ENCODE measurements at regions not wholly inside any gene's neighbourhood (a gene's known extent, or its start where the extent isn't known, plus 50 kb on each side); places are given as distances from the start of the nearest gene placed in this dataset.

DNA sequence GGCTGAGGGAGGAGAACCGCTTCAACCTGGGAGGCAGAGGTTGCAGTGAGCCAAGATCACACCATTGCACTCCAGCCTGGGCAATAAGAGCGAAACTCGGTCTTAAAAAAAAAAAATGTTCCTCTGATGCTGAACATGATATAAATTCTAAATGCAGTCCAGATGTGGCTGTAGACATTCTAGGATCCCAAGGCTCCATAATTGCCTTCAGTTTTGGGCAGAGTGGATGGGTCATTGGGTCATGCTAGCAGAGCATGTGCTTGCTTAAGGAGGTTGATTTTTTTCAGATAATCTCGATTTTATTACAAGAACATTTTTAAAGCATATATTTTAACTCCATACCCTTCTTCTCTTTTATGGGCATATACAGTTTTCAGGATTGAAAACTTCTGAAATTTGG, 112.0 kb downstream of the UTRN start:
- DNase-seq: no peak
- Histone ChIP-seq H3K4me1 (ENCODE audit: insufficient read depth, low read length) (peaks cover 5% of the 10 kb centered on the region), H3K27me3 (ENCODE audit: insufficient read depth, low read length, poor library complexity, severe bottlenecking) (no peaks in the 10 kb centered on the region), H3K27ac (ENCODE audit: low read depth, low read length) (no peak overlapping the region), H3K4me3 (ENCODE audit: low read length) (no peak overlapping the region), H3K9me3 (ENCODE audit: low read length) (no peaks in the 10 kb centered on the region), H3K36me3 (ENCODE audit: insufficient read depth, low read length) (peaks cover 9% of the 10 kb centered on the region)
- POLR2A ChIA-PET: no interaction called here
- H3K9me3 Mint-ChIP-seq: peaks cover 0 to 9% (median 7%) of the 10 kb centered on the region in 5 donors
- peaks cover 59 to 89% (median 85%) of the 10 kb centered on the region in 3 donors for H3K4me1 Mint-ChIP-seq
- no peak overlapping the region for H3K4me3 Mint-ChIP-seq
- CTCF ChIA-PET: no interaction called here
- H3K27me3 Mint-ChIP-seq: no peaks in the 10 kb centered on the region
- peaks cover 21 to 35% (median 34%) of the 10 kb centered on the region in 3 donors for H3K36me3 Mint-ChIP-seq
- no peak overlapping the region for H3K27ac Mint-ChIP-seq

DNA sequence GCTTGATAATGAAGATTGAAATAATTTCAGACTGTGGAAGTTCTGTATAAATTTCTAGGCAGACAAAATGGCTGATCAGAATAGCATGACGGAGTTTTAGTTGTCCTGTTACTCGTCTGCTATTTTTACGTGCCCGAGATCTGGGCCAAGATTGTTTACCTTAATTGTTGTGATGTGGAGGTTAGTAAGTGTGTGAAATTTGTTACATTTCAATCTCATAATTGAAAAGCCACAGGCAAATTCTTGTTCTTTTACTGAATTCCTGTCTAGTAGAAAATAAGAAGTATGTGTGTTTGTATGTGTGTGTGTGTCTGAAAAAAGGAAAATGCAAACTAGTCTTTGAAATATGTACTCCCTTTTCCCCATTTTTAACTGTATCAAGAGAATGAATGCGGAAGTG, 115.2 kb downstream of the UTRN start:
- no peak overlapping the region for H3K27ac ChIP-seq (ENCODE audit: low read depth, low read length)
- no peaks in the 10 kb centered on the region for H3K27me3 ChIP-seq (ENCODE audit: insufficient read depth, low read length, poor library complexity, severe bottlenecking)
- CTCF ChIA-PET: no interaction called here
- Mint-ChIP-seq H3K27ac (peak overlapping the region in 5 of 8 donors; percentile 13 to 66 (median 41)), H3K36me3 (peaks cover 18 to 58% (median 26%) of the 10 kb centered on the region in 3 donors), H3K4me1 (peaks cover 60 to 90% (median 83%) of the 10 kb centered on the region in 3 donors), H3K27me3 (no peaks in the 10 kb centered on the region), H3K4me3 (no peak overlapping the region), H3K9me3 (peaks cover 0 to 9% (median 7%) of the 10 kb centered on the region in 5 donors)
- H3K4me3 ChIP-seq (ENCODE audit: low read length): no peak overlapping the region
- DNase-seq: no peak
- H3K36me3 ChIP-seq (ENCODE audit: insufficient read depth, low read length): peaks cover 15% of the 10 kb centered on the region
- no peaks in the 10 kb centered on the region for H3K4me1 ChIP-seq (ENCODE audit: insufficient read depth, low read length)
- H3K9me3 ChIP-seq (ENCODE audit: low read length): no peaks in the 10 kb centered on the region
- POLR2A ChIA-PET: no interaction called here

DNA sequence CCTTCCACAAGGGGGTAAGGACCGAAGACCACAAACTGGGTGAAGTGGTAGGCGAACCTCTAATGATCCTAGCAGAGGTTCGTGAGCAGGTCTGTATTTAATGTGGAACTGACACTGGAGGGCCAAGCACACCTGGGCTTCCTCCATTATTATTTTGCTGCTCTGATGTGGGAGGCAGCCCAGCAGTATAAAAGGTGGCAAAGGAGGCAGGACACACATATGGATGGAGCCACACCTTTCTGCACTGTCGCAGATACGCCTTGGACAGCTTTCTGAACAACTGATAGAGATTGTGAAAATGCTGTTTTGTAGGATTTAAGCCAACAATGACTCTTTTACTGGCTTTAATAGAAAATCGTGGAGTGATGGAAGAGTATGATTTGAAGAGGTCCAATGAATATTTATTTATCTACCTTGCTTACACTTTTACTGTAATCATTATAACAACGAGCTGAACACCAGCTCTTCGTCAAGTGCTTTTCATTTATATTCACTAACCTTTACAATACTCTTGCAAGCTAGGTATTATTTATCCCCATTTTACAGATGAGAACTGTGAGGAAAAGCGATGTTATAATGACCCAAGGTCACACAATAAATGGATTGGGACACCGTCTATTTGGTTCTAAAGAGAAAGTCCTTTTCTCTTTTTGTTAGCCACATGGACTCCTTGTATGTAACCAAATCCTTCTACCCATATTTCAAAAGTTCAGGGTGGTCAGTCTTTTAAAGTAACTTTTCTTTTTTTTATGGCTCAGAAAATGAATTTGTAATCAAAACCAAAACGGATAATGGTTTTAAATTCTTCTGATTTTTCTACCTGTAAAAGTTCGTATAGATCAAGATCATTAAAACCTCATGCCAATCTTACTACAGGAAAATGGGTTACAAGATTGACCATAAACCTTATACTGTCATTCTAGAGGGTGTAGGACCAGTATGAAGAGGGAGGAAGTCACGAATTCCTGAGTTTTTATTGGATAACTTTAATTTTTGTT, 116.9 kb downstream of the UTRN start:
- H3K36me3 Mint-ChIP-seq: peaks cover 16 to 59% (median 19%) of the 10 kb centered on the region in 3 donors
- Histone ChIP-seq H3K4me3 (ENCODE audit: low read length) (no peak overlapping the region), H3K9me3 (ENCODE audit: low read length) (no peaks in the 10 kb centered on the region), H3K27ac (ENCODE audit: low read depth, low read length) (no peak overlapping the region), H3K27me3 (ENCODE audit: insufficient read depth, low read length, poor library complexity, severe bottlenecking) (no peaks in the 10 kb centered on the region), H3K4me1 (ENCODE audit: insufficient read depth, low read length) (peaks cover 4% of the 10 kb centered on the region), H3K36me3 (ENCODE audit: insufficient read depth, low read length) (peaks cover 15% of the 10 kb centered on the region)
- DNase-seq: no peak
- H3K4me3 Mint-ChIP-seq: no peak overlapping the region
- H3K27ac Mint-ChIP-seq: peak overlapping the region in 3 of 8 donors; percentile 37 to 87 (median 45)
- H3K4me1 Mint-ChIP-seq: peaks cover 60 to 90% (median 85%) of the 10 kb centered on the region in 3 donors
- no peaks in the 10 kb centered on the region for H3K27me3 Mint-ChIP-seq
- POLR2A ChIA-PET: no interaction called here
- CTCF ChIA-PET: no interaction called here
- H3K9me3 Mint-ChIP-seq: peaks cover 0 to 9% (median 5%) of the 10 kb centered on the region in 5 donors

DNA sequence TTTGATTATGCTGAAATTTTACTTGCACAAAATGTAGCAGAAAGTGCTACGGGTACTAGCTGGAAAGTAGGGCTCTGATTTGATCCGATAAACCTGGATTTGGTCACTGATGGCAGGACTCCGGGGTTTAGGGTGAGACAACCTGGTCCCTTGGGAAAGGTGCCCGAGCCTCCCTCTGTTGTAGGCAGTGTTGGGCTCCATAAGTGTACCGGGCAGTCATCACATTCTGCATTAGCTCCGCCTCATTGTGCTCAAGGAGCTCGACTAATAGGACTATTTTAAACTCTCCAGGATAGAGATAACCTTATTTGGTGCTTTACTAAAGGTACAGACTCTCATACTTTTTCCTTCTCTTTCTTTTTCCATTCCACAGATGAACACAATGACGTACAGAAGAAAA, 117.6 kb downstream of the UTRN start:
- Mint-ChIP-seq H3K27ac (peak overlapping the region in 2 of 8 donors; percentile 5 to 8), H3K9me3 (peaks cover 0 to 5% (median 5%) of the 10 kb centered on the region in 5 donors), H3K4me3 (no peak overlapping the region), H3K36me3 (peaks cover 11 to 53% (median 17%) of the 10 kb centered on the region in 3 donors), H3K4me1 (peaks cover 65 to 92% (median 87%) of the 10 kb centered on the region in 3 donors), H3K27me3 (no peaks in the 10 kb centered on the region)
- no peak overlapping the region for H3K27ac ChIP-seq (ENCODE audit: low read depth, low read length)
- POLR2A ChIA-PET: no interaction called here
- no peaks in the 10 kb centered on the region for H3K27me3 ChIP-seq (ENCODE audit: insufficient read depth, low read length, poor library complexity, severe bottlenecking)
- DNase-seq: no peak
- H3K4me3 ChIP-seq (ENCODE audit: low read length): no peak overlapping the region
- CTCF ChIA-PET: no interaction called here
- H3K36me3 ChIP-seq (ENCODE audit: insufficient read depth, low read length): peaks cover 11% of the 10 kb centered on the region
- no peaks in the 10 kb centered on the region for H3K9me3 ChIP-seq (ENCODE audit: low read length)
- peaks cover 11% of the 10 kb centered on the region for H3K4me1 ChIP-seq (ENCODE audit: insufficient read depth, low read length)

DNA sequence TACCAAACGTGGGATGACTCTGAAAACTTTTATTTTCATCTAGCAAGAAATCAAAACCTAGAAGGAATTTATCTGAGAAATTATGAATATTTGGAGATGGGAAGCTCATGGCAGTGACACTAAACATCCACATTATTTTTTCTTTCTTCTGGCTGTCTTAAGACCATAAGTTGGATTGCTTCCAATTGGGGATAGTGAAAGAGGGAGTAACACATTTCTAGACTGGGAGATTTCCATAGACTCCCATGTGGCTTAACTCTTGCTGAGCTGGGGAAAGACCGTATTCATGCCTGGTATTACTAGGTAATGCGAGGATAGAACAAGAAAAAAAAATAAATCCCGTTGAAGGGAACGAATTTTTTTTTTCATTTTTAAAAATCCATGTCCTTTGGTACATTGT, 120.0 kb downstream of the UTRN start:
- no peaks in the 10 kb centered on the region for H3K27me3 ChIP-seq (ENCODE audit: insufficient read depth, low read length, poor library complexity, severe bottlenecking)
- CTCF ChIA-PET: no interaction called here
- Mint-ChIP-seq H3K36me3 (peaks cover 3 to 47% (median 10%) of the 10 kb centered on the region in 3 donors), H3K4me1 (peaks cover 71 to 95% (median 88%) of the 10 kb centered on the region in 3 donors), H3K27ac (peak overlapping the region in 3 of 8 donors; percentile 12 to 36 (median 35)), H3K27me3 (no peaks in the 10 kb centered on the region), H3K4me3 (no peak overlapping the region), H3K9me3 (no peaks in the 10 kb centered on the region)
- POLR2A ChIA-PET: interaction anchor here (0.6 kb wide), 1 partner anchor 276 kb away, joined by 3 read pairs; no protein-coding TSS in a partner anchor
- DNase-seq: no peak
- peaks cover 6% of the 10 kb centered on the region for H3K36me3 ChIP-seq (ENCODE audit: insufficient read depth, low read length)
- H3K9me3 ChIP-seq (ENCODE audit: low read length): no peaks in the 10 kb centered on the region
- H3K4me3 ChIP-seq (ENCODE audit: low read length): no peak overlapping the region
- H3K4me1 ChIP-seq (ENCODE audit: insufficient read depth, low read length): peaks cover 21% of the 10 kb centered on the region
- no peak overlapping the region for H3K27ac ChIP-seq (ENCODE audit: low read depth, low read length)

DNA sequence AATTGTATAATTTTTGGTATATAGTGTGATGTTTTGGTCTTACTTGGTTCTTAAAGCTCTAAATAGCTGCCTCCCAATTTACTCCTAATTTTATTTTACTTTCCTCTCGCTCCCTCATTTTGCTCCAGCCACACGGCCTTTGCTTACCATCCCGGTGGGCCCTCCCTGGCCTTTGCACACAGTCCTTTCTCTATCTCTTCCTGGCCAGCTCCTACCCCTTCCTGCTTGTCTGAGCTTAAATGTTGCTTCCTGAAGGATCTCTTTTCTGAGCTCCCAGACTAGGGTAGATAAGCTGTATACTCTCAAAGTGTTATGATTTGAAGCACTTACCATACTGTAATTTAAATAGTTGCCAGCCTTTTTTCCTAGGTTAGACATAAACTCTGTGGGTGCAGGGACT, 121.7 kb downstream of the UTRN start:
- Histone ChIP-seq H3K36me3 (ENCODE audit: insufficient read depth, low read length) (peaks cover 6% of the 10 kb centered on the region), H3K27me3 (ENCODE audit: insufficient read depth, low read length, poor library complexity, severe bottlenecking) (no peaks in the 10 kb centered on the region), H3K27ac (ENCODE audit: low read depth, low read length) (no peak overlapping the region), H3K9me3 (ENCODE audit: low read length) (no peaks in the 10 kb centered on the region), H3K4me3 (ENCODE audit: low read length) (no peak overlapping the region), H3K4me1 (ENCODE audit: insufficient read depth, low read length) (peaks cover 30% of the 10 kb centered on the region)
- no peak for DNase-seq
- CTCF ChIA-PET: no interaction called here
- H3K27me3 Mint-ChIP-seq: no peaks in the 10 kb centered on the region
- H3K36me3 Mint-ChIP-seq: peaks cover 1 to 50% (median 12%) of the 10 kb centered on the region in 3 donors
- peak overlapping the region in 1 of 7 donors; percentile 29 for H3K4me3 Mint-ChIP-seq
- POLR2A ChIA-PET: no interaction called here
- no peaks in the 10 kb centered on the region for H3K9me3 Mint-ChIP-seq
- H3K27ac Mint-ChIP-seq: peak overlapping the region in 6 of 8 donors; percentile 17 to 80 (median 60)
- H3K4me1 Mint-ChIP-seq: peaks cover 73 to 99% (median 92%) of the 10 kb centered on the region in 3 donors

DNA sequence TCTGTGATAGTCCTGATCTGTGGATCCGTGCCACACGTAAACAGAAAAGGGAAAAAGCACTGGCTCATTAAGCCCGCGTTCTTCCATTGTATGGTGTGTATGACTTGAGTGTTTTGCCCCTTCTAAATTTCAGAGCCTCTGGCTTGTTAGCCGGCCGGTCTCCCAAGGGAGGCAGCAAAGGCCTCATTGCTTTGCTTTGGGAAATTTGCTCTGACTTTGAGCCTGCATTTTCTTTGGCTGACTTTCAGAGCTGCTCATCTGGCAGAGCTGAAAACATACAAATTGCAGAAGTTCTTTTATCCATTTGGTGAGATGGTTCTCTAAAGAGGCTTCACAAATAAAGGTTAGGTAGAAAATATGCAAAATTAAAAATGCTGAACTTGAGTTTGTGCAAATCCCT, 123.0 kb downstream of the UTRN start:
- peak overlapping the region in 4 of 8 donors; percentile 6 to 55 (median 30) for H3K27ac Mint-ChIP-seq
- peaks cover 74 to 97% (median 97%) of the 10 kb centered on the region in 3 donors for H3K4me1 Mint-ChIP-seq
- POLR2A ChIA-PET: no interaction called here
- no peak overlapping the region for H3K4me3 Mint-ChIP-seq
- Histone ChIP-seq H3K27ac (ENCODE audit: low read depth, low read length) (no peak overlapping the region), H3K27me3 (ENCODE audit: insufficient read depth, low read length, poor library complexity, severe bottlenecking) (no peaks in the 10 kb centered on the region), H3K4me1 (ENCODE audit: insufficient read depth, low read length) (peaks cover 31% of the 10 kb centered on the region), H3K36me3 (ENCODE audit: insufficient read depth, low read length) (peaks cover 4% of the 10 kb centered on the region), H3K4me3 (ENCODE audit: low read length) (no peak overlapping the region), H3K9me3 (ENCODE audit: low read length) (no peaks in the 10 kb centered on the region)
- DNase-seq: no peak
- peaks cover 0 to 40% (median 11%) of the 10 kb centered on the region in 3 donors for H3K36me3 Mint-ChIP-seq
- no peaks in the 10 kb centered on the region for H3K9me3 Mint-ChIP-seq
- no peaks in the 10 kb centered on the region for H3K27me3 Mint-ChIP-seq
- CTCF ChIA-PET: no interaction called here

DNA sequence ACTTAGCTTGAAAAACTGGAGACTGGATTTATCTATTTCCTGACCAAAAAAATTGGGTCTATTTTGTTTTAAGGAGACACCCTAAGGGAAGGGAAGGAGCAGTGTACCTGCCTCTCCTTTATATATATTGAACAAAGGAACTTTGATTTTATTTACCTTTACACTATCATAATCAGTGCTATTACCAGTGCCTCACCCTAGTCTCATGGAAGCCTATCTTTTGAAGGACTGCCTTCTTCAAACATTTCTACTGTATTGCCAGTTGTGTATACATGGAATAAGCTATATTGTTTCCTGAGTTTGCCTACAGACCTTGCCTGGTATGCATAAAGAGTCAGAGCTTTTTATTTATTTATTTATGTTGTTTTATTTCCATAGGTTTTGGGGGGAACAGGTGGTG, 124.9 kb downstream of the UTRN start:
- no peaks in the 10 kb centered on the region for H3K9me3 ChIP-seq (ENCODE audit: low read length)
- Mint-ChIP-seq H3K9me3 (no peaks in the 10 kb centered on the region), H3K27ac (peak overlapping the region in 2 of 8 donors; percentile 5 to 77), H3K4me3 (peak overlapping the region in 1 of 7 donors; percentile 35), H3K27me3 (no peaks in the 10 kb centered on the region), H3K4me1 (peaks cover 65 to 97% (median 89%) of the 10 kb centered on the region in 3 donors), H3K36me3 (peaks cover 0 to 24% (median 9%) of the 10 kb centered on the region in 3 donors)
- DNase-seq: no peak
- H3K27ac ChIP-seq (ENCODE audit: low read depth, low read length): no peak overlapping the region
- no peaks in the 10 kb centered on the region for H3K36me3 ChIP-seq (ENCODE audit: insufficient read depth, low read length)
- no peaks in the 10 kb centered on the region for H3K27me3 ChIP-seq (ENCODE audit: insufficient read depth, low read length, poor library complexity, severe bottlenecking)
- ChIA-PET POLR2A (no interaction called here), CTCF (no interaction called here)
- peaks cover 31% of the 10 kb centered on the region for H3K4me1 ChIP-seq (ENCODE audit: insufficient read depth, low read length)
- no peak overlapping the region for H3K4me3 ChIP-seq (ENCODE audit: low read length)

All from CD8-positive, alpha-beta memory T cell (primary cell).